A673 (cell line): ENCODE measurements at regions not wholly inside any gene's neighbourhood (a gene's known extent, or its start where the extent isn't known, plus 50 kb on each side); places are given as distances from the start of the nearest gene placed in this dataset.

Experiments used
- BruUV-seq: library from RNA; stranded (reverse); fragments of 400-500 nt; replicated peaks from 2 replicates; lab custom pipeline; 2021; lab: Mats Ljungman, UMichigan
- CTCF ChIA-PET: fragments of 300-600 bp; sonication (Branson Sonifier 250); formaldehyde crosslinking; loops from one replicate; lab custom pipeline; 2022; ENCODE audit warnings: antibody characterized with exemption; lab: Charles Lee
- POLR2A ChIA-PET: fragments of 300-600 bp; sonication (Branson Sonifier 250); formaldehyde crosslinking; loops from one replicate; lab custom pipeline; 2022; ENCODE audit warnings: antibody characterized with exemption; ENCODE audit not compliant: low non-redundant PET; lab: Charles Lee
- DNase-seq: peaks from one replicate; pipeline ENCODE4 v3.0.0-alpha.2; 2015; ENCODE audit warnings: low spot score
- H3K27ac ChIP-seq: fragments of 200-600 bp; sonication (generic); 2 replicates; pipeline ENCODE4 v1.5.1; 2016; ENCODE audit warnings: mixed run types, low read depth, mild to moderate bottlenecking, mixed read lengths, antibody characterized with exemption, low read length; ENCODE audit not compliant: poor library complexity, severe bottlenecking
- H3K27me3 ChIP-seq: fragments of 200-600 bp; sonication (generic); replicated peaks from 2 replicates; pipeline ENCODE4 v1.6.1; 2017; ENCODE audit warnings: mixed run types, low read depth, mild to moderate bottlenecking, mixed read lengths, antibody characterized with exemption, low read length; ENCODE audit not compliant: insufficient read depth, poor library complexity
- H3K36me3 ChIP-seq: fragments of 200-600 bp; sonication (generic); 2 replicates; pipeline ENCODE4 v1.6.1; 2016; ENCODE audit warnings: mixed run types, mild to moderate bottlenecking, mixed read lengths, antibody characterized with exemption, low read length; ENCODE audit not compliant: insufficient read depth, poor library complexity, severe bottlenecking
- H3K4me1 ChIP-seq: fragments of 200-600 bp; sonication (generic); 2 replicates; pipeline ENCODE4 v1.6.1; 2017; ENCODE audit warnings: mixed run types, mild to moderate bottlenecking, mixed read lengths, antibody characterized with exemption, low read length; ENCODE audit not compliant: insufficient read depth, poor library complexity, severe bottlenecking
- H3K4me3 ChIP-seq: fragments of 200-600 bp; sonication (generic); 2 replicates; pipeline ENCODE4 v1.5.1; 2016; ENCODE audit warnings: low read depth, mixed run types, mild to moderate bottlenecking, mixed read lengths, low read length; ENCODE audit not compliant: poor library complexity, severe bottlenecking
- H3K9me3 ChIP-seq: fragments of 200-600 bp; sonication (generic); 2 replicates; pipeline ENCODE4 v1.6.1; 2016; ENCODE audit warnings: mixed run types, low read depth, mild to moderate bottlenecking, mixed read lengths, antibody characterized with exemption, low read length; ENCODE audit not compliant: poor library complexity, severe bottlenecking
- EZH2 ChIP-seq: fragments of 200-600 bp; sonication (generic); IDR thresholded peaks from 2 replicates; pipeline ENCODE4 v1.6.1; 2017; ENCODE audit warnings: borderline replicate concordance, low read depth, mild to moderate bottlenecking, mixed read lengths, antibody characterized with exemption, low read length; ENCODE audit not compliant: poor library complexity, severe bottlenecking
- intact Hi-C: fragments of 100-400 bp; cut with micrococcal nuclease; formaldehyde crosslinking; loops from one replicate; pipeline ENCODE4 v1.10.0; 2022; ENCODE audit not compliant: unreplicated experiment
- TF ChIP-seq, protein P1 (sequence below): fragments of 300-800, 200-600 bp; sonication (generic); conservative IDR thresholded peaks from 2 replicates; pipeline ENCODE4 v1.5.1; 2017; ENCODE audit warnings: low read depth, mild to moderate bottlenecking, antibody characterized with exemption, low read length, moderate library complexity, mixed read lengths

GRCh38 chr5:89241186-89241585 lies 358.2 kb upstream of the MEF2C start:
- Histone ChIP-seq H3K4me3 (no peak overlapping the region), H3K36me3 (no peaks in the 10 kb centered on the region), H3K27me3 (peaks cover 8% of the 10 kb centered on the region), H3K4me1 (no peaks in the 10 kb centered on the region), H3K9me3 (no peaks in the 10 kb centered on the region), H3K27ac (no peak overlapping the region)
- no peak for DNase-seq
- ChIA-PET CTCF (no interaction called here), POLR2A (no interaction called here)
- intact Hi-C loops, result no loop called here
- TF ChIP-seq EZH2, result no peak
- TF ChIP-seq, protein P1, sequence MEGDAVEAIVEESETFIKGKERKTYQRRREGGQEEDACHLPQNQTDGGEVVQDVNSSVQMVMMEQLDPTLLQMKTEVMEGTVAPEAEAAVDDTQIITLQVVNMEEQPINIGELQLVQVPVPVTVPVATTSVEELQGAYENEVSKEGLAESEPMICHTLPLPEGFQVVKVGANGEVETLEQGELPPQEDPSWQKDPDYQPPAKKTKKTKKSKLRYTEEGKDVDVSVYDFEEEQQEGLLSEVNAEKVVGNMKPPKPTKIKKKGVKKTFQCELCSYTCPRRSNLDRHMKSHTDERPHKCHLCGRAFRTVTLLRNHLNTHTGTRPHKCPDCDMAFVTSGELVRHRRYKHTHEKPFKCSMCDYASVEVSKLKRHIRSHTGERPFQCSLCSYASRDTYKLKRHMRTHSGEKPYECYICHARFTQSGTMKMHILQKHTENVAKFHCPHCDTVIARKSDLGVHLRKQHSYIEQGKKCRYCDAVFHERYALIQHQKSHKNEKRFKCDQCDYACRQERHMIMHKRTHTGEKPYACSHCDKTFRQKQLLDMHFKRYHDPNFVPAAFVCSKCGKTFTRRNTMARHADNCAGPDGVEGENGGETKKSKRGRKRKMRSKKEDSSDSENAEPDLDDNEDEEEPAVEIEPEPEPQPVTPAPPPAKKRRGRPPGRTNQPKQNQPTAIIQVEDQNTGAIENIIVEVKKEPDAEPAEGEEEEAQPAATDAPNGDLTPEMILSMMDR, result no peak
- no TSS peak for BruUV-seq

DNA sequence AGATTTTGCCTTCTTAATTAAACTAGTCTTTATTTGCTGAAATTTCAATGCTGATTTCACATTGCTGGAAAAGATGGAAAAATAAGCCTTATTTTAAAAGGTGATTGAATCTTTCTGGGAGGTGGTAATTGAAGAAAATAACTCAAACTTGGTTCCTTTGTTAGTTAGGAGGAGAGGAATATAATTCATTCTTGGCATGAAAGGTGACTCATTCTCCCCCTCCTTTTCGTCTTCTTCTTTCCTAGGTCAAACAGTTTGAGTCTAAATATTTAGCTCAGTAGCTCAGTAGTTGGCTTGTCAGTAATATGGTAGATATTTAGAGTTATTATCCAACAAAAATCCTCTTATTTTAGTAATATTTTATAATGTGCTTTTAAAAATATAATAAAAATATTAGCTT lies 353.9 kb upstream of the MEF2C start:
- no peaks in the 10 kb centered on the region for H3K36me3 ChIP-seq
- H3K4me1 ChIP-seq, result no peaks in the 10 kb centered on the region
- ChIA-PET POLR2A (no interaction called here), CTCF (no interaction called here)
- peaks cover 5% of the 10 kb centered on the region for H3K27me3 ChIP-seq
- intact Hi-C loops, result no loop called here
- DNase-seq, result no peak
- BruUV-seq, result no TSS peak
- H3K4me3 ChIP-seq, result no peak overlapping the region
- H3K9me3 ChIP-seq, result no peaks in the 10 kb centered on the region
- no peak for TF ChIP-seq EZH2
- TF ChIP-seq, protein P1, result no peak
- no peak overlapping the region for H3K27ac ChIP-seq

DNA sequence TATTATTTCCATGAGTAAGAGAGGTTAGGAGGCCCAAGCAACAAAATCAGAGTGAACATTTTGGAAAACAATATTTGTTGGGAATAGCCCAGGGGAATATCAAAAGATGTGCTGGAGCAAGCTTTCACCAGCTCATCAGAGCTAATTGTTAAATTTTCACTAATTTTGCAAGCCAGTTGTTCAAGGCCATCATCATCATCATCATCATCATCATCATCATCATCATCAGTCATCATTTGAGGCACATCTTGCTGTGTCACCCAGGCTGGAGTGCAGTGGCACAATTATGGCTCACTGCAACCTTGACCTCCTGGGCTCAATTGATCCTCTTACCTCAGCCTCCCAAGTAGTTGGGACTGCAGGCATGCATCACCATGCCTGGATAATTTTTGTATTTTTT lies 350.5 kb upstream of the MEF2C start:
- ChIA-PET CTCF (no interaction called here), POLR2A (no interaction called here)
- BruUV-seq, result no TSS peak
- intact Hi-C loops, result no loop called here
- Histone ChIP-seq H3K27me3 (peaks cover 5% of the 10 kb centered on the region), H3K36me3 (no peaks in the 10 kb centered on the region), H3K4me3 (no peak overlapping the region), H3K9me3 (no peaks in the 10 kb centered on the region), H3K27ac (no peak overlapping the region), H3K4me1 (no peaks in the 10 kb centered on the region)
- no peak for DNase-seq
- no peak for TF ChIP-seq EZH2
- TF ChIP-seq, protein P1, result no peak
